ENCODE measurements at regions not wholly inside any gene's neighbourhood (a gene's known extent, or its start where the extent isn't known, plus 50 kb on each side); places are given as distances from the start of the nearest gene placed in this dataset.

GRCh38 chr16:5504064-5504781 lies 406.6 kb upstream of the EEF2KMT start:
- TF ChIP-seq CTCF (IDR thresholded peaks at IDR 0.05; ENCODE audit: borderline replicate concordance, extremely low read depth, insufficient read depth): no peak
- no peaks in the 10 kb centered on the region for H3K27me3 ChIP-seq (ENCODE audit: control insufficient read depth, insufficient read depth, low read length)
- intact Hi-C loops (cut with DNase I): no loop called here
- H3K4me1 ChIP-seq (ENCODE audit: control insufficient read depth in 2 of 3, insufficient read depth in 2 of 3, low read depth in 1 of 3, low read length in 3 of 3): peaks cover 0 to 2% (median 0%) of the 10 kb centered on the region in 3 donors
- DNase-seq (peak in 1 of 5 donors; percentile 80), FAIRE-seq (no peak)
- H3K4me3 ChIP-seq (ENCODE audit: low read length in 3 of 3): no peak overlapping the region
- no peaks in the 10 kb centered on the region for H3K36me3 ChIP-seq (ENCODE audit: control insufficient read depth in 2 of 3, insufficient read depth in 3 of 3, low read length in 3 of 3)
- peaks cover 0 to 4% (median 2%) of the 10 kb centered on the region in 3 donors for H3K9me3 ChIP-seq (ENCODE audit: control insufficient read depth in 2 of 3, insufficient read depth in 1 of 3, low read length in 3 of 3)
- H3K9ac ChIP-seq (ENCODE audit: low read length in 3 of 3): no peak overlapping the region
- H3K27ac ChIP-seq (ENCODE audit: low read depth in 2 of 2, low read length in 2 of 2): no peak overlapping the region

- Histone ChIP-seq H3K4me1 (ENCODE audit: control insufficient read depth in 2 of 3, insufficient read depth in 2 of 3, low read depth in 1 of 3, low read length in 3 of 3) (peaks cover 0 to 2% (median 0%) of the 10 kb centered on the region in 3 donors), H3K9me3 (ENCODE audit: control insufficient read depth in 2 of 3, insufficient read depth in 1 of 3, low read length in 3 of 3) (peaks cover 0 to 4% (median 2%) of the 10 kb centered on the region in 3 donors), H3K36me3 (ENCODE audit: control insufficient read depth in 2 of 3, insufficient read depth in 3 of 3, low read length in 3 of 3) (no peaks in the 10 kb centered on the region), H3K27me3 (ENCODE audit: control insufficient read depth, insufficient read depth, low read length) (no peaks in the 10 kb centered on the region), H3K4me3 (ENCODE audit: low read length in 3 of 3) (no peak overlapping the region), H3K27ac (ENCODE audit: low read depth in 2 of 2, low read length in 2 of 2) (no peak overlapping the region), H3K9ac (ENCODE audit: low read length in 3 of 3) (no peak overlapping the region)
- FAIRE-seq (no peak), DNase-seq (no peak)
- intact Hi-C loops (cut with DNase I): no loop called here
- no peak for TF ChIP-seq CTCF (IDR thresholded peaks at IDR 0.05; ENCODE audit: borderline replicate concordance, extremely low read depth, insufficient read depth)
Measured at GRCh38 chr16:5502944-5503343, 405.3 kb upstream of the EEF2KMT start.

GRCh38 chr16:5502467-5502869 lies 404.9 kb upstream of the EEF2KMT start:
- Histone ChIP-seq H3K4me1 (ENCODE audit: control insufficient read depth in 2 of 3, insufficient read depth in 2 of 3, low read depth in 1 of 3, low read length in 3 of 3) (peaks cover 0 to 2% (median 0%) of the 10 kb centered on the region in 3 donors), H3K9me3 (ENCODE audit: control insufficient read depth in 2 of 3, insufficient read depth in 1 of 3, low read length in 3 of 3) (peaks cover 0 to 4% (median 2%) of the 10 kb centered on the region in 3 donors), H3K9ac (ENCODE audit: low read length in 3 of 3) (no peak overlapping the region), H3K27ac (ENCODE audit: low read depth in 2 of 2, low read length in 2 of 2) (no peak overlapping the region), H3K27me3 (ENCODE audit: control insufficient read depth, insufficient read depth, low read length) (no peaks in the 10 kb centered on the region), H3K4me3 (ENCODE audit: low read length in 3 of 3) (no peak overlapping the region), H3K36me3 (ENCODE audit: control insufficient read depth in 2 of 3, insufficient read depth in 3 of 3, low read length in 3 of 3) (no peaks in the 10 kb centered on the region)
- no peak for FAIRE-seq
- DNase-seq: peak in 4 of 5 donors; percentile 49 to 74 (median 60)
- intact Hi-C loops (cut with DNase I): no loop called here
- peak; percentile 34 for TF ChIP-seq CTCF (IDR thresholded peaks at IDR 0.05; ENCODE audit: borderline replicate concordance, extremely low read depth, insufficient read depth)
